Stimulated activated CD4-positive, alpha-beta T cell treated with anti-CD3 and anti-CD28 coated beads, TNF-alpha, amount 100 ng/mL, for 48 hours (primary cell): ENCODE measurements at regions not wholly inside any gene's neighbourhood (a gene's known extent, or its start where the extent isn't known, plus 50 kb on each side); places are given as distances from the start of the nearest gene placed in this dataset.

Experiments
- DNase-seq, 3 donors: peaks; one replicate each; pipeline ENCODE4 v3.0.0-alpha.2; 2020; ENCODE audit warnings: low read depth in 3 of 3

DNA sequence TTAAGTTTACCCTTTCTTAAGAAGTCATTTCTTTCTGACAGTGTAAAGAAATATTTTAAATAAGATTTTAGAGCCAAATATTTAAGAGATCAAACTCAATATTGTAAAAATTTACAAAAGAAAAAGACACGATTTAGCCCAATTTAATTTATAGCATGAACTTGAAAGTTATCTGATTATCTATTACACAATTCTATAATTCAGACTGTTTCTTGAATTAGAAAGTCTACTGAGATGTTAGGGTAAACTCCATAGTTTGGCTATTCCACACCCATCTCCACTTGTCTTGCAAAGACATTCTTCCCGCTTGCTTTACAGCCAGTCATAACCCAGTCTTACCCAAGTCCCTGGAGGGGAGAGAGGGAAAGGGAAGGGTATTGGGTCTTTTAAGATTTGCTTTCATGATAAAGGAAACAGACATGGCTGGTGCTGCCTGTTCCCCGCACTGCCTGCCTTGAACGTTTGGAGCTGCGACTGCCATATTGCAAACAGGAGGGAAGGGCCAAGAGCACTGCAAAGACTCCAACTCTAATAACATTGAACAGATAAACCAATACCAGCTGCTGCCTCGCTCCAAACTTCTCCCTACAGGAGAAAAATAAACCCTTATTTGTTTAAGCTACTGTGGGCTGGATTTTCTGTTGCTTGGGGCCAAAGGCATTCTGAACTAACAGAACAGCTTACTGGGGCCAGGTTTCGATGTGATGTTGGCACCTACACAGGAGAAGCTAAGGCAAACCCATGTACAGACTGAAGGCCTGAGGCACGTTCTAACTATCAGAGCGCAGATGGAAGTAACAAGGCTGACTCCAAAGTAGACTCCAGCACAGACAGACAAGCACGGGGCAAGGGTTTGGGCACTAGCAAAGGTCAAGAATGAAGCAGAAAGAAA is 552.3 kb upstream of the JARID2 start:
- DNase-seq, result no peak

DNA sequence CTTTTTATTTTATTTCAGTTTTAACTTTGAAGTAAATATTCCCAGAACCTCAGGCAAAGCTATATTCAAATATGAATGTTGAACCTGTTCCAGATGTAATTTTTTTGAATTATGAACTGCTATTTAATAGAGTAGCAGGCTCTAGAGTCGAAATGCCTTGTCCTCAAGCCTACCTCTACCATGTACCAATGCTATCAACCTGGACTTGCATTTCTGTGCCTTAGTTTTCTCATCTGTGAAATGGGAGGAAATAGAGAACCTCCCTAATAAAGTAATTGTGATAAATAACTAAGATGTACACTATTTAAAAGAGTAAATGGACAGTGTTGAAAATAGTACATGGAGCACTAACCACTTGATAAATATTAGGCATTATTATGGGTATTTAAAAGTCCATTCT is 551.6 kb upstream of the JARID2 start:
- no peak for DNase-seq

DNA sequence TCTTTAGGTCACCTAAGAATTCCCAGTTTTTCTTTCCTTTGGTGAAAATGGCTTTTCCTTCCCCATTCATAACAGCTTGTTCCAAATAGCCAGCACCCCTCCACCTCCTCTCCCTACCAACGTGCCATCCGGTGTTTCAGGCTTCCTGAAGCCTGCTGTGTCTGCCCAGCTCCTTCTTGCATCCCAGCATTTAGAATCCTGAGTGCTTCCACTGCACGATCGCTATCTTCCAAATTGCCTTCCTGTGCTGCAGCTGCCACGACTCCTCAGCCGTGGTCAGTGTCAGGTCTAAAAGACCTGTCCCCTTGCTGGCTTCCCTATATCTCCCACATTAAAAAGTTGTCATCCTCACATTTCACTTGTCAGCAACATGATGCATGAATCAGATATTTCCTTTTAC is 550.3 kb upstream of the JARID2 start:
- DNase-seq, result no peak

DNA sequence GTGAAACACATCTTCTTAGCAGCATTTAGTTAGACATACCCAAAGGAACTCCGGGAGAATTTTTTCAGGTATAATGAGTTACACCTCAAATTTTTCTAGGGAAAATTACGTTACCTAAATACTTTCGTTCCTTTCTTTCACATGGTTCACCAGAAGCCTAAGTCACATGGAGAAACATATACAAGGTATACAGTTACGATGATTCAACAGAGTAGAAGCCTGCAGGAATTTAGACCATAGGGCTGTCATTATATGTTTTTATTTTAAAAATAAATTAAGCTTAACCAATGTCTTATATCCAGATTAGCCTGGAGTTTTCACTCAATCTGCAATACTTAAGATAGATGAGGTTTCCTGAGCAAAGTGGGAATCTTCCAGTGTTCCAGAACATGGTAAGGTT is 549.5 kb upstream of the JARID2 start:
- DNase-seq, result no peak

DNA sequence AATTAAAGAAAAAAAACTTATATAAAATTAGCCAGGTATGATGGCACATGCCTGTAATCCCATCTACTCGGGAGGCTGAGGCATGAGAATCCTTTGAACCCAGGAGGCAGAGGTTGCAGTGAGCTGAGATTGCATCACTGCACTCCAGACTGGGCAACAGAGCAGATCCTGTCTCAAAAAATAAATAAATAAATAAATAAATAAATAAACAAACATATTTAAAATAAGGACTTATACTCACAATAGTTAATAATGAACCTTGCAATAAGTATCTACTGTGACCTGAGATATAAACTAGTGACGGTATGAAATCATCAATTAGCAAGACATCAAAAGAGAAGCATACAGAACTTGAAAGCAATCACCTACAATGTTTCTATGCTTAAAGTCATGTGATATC is 548.4 kb upstream of the JARID2 start:
- DNase-seq, result no peak

DNA sequence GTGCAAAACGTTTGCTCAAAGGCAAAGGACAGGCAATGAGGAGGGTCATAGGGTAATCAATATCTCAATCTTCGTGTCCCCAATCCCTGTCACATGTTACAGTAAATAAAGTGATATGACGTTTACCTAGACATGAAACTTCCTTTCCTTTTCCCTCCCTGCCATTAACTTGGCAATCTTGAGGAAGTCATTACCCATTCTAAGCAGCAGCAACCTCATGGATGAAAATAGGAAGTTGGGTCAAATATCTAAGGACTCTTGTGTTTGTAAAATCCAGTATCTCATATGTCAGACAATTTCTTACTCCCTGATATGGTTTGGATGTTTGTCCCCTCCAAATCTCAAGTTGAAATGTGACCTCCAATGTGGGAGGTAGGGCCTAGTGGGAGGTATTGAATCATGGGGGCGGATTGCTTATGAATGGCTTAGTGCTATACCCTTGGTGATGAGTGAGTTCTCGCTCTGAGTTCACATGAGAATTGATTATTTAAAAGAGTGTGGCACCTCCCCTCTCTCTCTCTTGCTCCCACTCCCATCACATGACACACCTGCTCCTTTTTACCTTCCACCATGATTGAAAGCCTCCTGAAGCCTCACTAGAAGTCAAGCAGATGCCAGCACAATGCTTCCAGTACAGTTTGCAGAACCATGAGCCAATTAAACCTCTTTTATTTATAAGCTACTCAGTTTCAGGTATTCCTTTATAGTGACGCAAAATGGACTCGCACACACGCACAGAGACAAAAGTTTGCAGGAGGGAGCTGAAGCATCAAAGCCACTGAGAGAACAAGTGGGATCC is 545.9 kb upstream of the JARID2 start:
- DNase-seq, result no peak

DNA sequence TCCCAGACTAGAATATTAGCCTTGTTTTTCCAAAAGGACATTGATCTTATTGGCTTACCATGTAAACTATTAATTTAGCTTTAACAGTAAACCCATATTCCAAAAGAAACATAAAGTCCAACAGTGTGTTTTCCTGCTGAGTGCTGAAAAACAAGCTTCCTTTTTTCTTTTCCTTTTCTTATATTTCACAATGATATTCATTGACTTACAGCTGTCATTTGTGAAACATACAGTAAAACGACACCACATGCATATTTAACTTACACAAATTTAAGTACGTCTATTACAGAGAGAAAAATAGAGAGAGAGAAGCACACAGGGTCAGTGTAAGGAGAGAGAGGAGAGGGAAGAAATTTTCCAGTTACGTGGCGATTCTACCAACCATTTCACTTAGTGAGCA is 543.9 kb upstream of the JARID2 start:
- no peak for DNase-seq

DNA sequence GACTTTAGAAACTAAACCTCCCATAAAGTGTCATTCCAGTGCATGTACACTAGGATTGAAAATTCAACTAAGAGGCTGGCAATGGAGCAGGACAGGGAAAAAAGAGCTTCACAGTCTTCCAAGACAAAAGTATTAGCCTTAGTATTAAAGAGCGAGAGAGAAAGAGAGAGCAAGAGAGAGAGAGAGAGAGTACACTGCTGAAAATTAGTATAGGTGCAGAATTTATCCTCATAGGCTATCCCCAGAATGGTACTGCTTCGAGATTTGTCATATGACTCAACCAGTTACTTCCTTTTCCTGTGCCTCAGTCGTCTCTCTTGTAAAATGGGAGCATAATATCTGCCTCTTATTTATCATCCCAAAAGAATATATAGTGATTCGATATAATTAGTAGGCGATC is 543.2 kb upstream of the JARID2 start:
- no peak for DNase-seq

DNA sequence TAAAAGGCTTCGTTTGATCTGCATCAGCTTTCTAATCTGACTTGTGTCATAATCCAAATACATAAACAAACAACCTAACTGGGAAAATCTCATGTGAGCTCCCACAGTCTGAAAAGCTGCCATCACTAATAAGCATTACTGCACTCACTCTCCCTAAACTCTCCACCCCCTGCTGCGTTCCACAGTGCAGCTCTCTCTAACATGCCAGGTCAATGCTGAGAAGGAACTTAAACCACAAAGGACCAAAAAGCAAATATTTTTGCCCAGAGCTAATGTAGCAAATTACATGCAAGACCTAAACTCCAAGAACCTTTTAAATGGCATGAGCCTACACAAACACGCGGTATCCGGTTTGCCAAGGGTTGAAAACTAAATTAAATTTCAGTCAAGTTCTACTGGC is 542.3 kb upstream of the JARID2 start:
- no peak for DNase-seq

DNA sequence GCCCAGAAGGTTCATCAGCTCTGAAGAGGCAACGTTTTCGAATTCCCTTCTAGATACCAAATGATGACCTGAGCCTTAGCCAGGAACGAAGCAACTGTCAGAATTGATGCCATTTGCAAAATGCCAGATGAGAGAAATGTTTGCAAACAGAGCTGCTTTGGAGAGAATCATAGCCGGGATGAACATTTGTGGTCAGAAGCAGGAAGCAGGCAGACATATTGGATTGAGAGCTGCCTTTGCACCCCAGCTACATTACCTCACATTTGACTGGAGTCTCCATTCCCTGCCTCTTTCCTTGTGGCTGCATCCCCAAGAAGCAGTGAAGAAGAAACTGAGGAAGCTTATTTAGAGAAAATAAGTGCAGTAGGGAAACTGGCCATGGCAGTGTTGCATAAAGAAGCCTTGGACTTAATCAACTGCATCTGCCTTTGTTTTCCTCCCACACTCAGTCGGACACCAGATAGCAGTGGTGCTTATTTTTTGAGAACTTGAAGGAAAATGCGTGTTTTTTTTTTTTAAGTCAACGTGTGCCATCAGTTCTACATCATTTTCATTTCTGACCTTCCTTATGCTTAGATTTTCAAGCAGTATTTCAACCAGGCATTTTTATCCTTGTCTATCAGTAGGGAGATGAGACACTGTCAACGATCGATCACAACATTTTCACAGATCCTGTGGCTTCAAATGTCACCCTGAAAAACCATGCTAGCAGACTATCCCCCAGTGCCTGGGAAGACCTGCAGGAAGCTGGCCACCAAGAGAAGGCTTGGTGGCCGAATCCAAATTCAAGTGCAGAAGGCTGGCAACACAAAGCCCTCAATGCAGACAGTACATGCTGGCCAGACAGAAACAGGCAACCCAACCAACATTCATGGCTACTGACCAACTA is 541.2 kb upstream of the JARID2 start:
- no peak for DNase-seq

DNA sequence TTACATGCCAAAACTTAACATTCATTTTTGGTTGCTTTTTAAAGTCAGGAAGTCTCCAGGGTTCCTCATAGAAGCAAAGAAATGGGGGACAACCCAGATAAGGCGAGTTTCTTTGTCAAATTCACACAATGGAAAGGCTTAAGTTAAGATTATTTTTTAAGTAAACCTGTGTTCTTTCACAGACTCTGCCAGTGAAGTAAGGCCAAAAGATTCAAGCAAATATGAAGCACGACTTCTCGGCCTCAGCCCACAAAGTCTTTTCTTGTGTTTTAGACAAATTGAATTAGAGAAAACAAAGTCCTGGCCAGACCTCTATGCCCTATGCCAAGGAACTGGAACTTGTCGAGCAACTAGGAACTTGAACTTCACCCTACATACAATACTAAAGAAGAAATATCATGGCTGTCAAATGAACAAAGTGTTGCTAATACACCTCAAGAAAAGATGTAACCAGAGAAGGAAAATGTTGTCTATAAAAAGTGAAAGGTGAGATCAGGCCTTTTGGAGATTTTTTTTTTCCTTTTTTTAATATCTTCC is 540.0 kb upstream of the JARID2 start:
- no peak for DNase-seq

DNA sequence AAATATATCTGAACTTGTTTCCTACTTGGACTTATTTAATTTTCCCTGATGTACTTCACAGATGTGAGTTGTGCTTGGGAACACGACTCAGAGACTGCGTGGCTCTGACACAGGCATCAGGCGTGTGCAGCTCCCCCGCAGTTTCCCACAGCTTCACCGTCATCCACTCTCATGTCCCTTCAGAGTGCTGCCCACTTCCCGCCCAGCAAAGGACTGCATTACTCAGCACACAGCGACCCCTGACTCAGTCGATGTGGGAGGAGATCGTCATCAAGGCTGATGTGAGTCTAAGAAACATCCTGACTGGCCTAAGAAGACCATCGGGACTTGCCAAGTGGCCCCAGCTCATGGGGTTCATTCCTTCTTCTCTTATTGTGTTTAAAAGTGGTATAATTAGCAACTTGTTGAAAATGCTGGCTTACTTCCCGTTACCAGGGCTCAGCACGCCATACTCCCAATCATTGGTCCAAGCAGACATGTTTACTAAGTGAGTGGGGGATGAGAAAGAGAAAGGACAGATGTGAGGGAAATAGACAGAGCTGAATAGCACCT is 539.4 kb upstream of the JARID2 start:
- DNase-seq, result peak; percentile 65 to 86 (median 81)

DNA sequence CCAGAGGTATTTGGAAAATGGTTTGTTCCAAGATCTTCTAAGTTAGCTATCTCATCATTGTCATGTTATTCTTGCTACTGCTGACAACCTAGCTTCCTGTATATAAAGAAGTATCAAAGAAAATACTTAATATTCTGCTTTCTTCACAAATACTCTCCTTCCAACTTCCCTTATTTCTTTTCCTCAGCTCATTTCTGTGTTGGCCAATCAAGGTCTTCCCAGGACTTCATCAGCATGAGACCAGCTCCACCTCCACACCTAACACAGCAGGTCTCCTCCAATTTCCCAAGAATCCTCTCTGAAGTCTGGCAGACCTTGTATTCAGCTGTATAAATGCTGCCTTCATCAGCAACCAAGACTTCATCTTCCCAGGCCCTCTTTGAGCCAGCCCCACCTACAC is 538.6 kb upstream of the JARID2 start:
- DNase-seq, result no peak

DNA sequence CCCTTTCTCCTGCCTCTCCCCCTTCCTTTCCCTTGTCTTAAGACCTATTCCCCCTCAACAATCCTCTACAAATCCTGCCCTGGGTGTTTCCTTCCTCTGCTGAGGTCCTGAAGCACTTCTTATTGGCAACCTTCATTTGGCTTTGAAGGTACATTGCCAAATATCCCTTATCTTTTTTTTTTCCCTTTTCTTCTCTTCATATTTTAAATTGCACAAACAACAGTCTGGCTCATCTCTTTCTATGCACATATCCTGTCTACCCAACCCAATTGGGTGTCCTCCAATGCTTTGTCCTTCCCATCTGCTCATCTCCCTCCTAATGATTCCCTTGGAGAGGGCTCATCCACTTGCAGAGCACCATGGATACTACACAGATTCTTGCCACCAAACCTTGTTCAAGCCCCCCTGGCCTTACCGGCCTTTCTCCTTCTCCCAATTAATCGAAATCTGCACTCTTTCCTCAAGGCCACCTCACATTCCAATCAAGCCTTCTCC is 537.9 kb upstream of the JARID2 start:
- DNase-seq, result no peak

DNA sequence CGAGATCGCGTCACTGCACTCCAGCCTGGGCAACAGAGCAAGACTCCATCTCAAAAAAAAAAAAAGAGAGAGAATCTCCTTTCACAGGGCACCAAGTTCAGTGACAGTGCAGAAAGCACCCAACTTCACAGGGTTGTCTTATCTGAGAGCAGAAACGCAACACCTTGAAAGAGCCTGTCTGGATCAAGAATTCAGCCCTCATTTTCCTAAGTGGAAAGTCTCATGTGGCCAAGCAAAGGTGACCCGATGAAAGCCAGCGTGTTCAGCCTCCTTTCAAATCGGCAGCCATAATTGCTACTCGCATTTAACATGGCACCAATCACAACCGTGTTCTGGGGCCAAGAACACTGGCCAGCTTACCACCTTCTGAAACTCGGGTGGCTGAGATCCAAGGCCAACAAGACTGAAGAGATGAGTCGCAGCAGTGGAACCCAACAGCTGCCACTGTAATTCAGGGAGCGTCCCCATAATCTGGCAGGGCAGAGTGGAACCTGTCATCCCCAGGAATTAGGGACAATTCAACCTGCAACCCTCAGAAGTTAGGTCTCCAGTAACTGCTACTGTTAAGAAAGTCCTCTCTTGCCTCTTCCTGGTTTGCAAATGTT is 536.7 kb upstream of the JARID2 start:
- DNase-seq, result no peak

DNA sequence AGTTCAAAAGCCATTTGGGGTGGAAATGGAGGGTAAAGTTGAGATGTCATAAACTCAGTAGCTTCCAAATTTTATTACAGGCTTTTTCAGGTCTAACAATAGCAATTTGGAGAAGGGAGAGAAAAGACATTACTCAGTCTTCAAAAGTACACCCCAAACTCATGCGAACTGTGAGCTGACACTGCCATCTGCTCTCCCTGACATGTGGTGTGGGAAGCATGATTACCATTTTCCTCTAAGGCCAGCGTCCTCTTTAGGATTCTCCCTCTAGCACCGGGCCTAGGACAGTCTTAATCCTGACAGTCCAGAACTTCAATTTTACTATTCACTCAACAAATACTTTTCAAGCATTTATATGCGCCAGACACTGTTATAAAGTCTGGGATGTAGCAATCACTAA is 536.0 kb upstream of the JARID2 start:
- no peak for DNase-seq

DNA sequence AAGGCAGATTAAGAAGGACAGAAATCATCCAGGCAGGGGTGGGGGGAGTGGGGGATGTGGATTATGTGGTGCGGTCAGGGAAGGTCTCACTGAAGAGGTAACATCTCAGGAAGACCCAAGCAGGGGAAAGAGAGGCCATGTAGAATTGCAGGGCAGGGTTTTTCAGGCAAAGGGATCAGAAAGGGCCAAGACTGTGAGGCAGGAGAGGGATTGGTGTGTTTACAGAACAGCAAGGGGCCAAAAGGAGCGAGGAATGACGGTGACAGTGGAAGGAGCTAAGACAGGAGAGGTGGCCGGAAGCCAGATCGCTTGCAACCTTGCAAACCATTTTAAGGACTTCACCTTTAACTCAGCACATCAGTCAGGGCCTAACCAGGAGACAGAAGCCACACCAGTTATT is 535.4 kb upstream of the JARID2 start:
- DNase-seq, result no peak

DNA sequence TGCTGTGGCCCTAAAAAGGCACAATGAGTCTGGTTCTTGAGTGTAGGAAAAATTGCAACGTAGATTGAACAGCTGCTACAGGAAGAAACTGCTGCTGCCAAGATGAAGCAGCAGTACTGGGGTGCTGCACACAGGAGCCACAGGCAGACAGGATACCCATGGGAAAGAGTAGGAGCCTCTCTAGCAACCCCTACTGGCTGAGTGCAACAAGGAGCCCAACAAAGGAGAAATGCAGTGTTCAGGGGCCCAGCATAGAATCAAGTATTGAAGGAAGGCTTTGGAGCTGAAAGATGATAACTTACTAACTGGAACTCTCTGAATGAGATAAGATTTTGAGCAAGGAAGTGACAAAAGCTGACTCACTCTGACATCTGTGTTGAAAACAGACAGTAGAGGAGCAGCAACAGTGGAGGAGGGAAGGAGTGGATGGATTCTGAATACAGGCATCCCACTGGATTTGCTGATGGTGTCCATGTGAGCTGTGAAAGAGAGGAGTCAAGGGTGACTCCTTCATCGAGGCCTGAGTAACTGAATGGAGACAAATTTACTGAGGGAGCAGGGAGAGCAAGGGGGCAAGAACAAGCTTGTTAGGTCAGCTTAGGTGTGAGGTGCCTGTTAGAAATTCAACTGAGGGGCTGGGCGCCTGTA is 534.7 kb upstream of the JARID2 start:
- DNase-seq, result peak in 2 of 3 donors; percentile 73 to 76

DNA sequence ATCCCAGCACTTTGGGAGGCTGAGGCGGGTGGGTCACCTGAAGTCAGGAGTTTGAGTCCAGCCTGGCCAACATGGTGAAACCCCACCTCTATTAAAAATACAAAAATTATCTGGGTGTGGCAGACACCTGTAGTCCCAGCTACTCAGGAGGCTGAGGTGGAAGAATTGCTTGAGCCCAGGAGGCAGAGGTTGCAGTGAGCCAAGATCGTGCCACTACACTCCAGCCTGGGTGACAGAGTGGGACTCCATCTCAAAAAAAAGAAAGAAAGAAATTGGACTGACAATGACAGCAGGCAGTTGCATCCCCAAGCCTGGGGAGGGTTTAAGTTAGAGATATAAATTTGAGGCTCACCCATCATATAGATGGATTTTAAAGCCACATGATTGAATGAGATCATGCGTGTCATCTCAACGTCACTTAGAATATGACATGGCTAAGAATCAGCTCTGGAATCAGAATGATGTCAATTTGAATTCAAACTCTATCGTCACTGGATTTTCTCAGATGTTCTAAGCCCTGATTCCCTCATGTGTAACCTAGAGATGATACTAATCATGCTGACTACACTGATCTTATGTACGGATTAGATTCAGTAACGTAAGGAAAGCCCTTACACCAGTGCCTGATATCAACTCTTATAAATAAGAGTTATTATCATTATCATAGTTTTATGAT is 534.0 kb upstream of the JARID2 start:
- DNase-seq, result no peak
